ENCODE measurements at regions not wholly inside any gene's neighbourhood (a gene's known extent, or its start where the extent isn't known, plus 50 kb on each side); places are given as distances from the start of the nearest gene placed in this dataset.

DNA sequence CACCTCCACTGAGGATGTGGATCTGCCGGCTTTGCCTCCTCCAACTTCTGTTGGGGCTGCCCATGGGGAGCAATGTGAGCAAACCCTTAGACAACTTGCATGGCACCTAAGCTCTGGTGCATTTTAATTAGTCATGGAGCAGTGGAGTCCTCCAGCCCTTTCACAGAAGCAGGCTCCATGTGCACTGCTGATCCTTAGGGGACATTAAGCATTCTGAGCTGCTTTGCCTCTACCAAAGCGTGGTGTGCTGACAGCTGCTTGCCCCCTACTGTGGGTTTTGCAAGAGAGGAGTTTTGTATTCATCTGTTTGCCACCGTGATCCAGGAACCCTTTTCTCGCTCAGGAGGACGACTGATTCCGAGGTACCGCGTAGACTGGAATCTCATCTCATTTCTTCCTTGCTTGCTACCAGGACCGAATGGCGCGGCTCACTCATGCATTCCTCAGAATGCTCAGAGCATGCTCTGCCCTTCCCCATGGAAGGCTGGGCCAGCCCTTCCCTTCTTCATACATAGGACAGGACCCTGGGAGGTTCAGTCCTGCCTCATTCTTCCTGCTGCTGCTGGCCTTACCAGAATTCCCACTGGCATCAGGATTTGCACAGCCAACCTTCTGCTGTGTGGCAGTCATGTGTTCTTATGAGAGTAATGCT, 432.5 kb downstream of the GADD45G start:
- Histone ChIP-seq H3K36me3 (ENCODE audit: control insufficient read depth in 2 of 2, insufficient read depth in 1 of 2, low read length in 2 of 2) (no peaks in the 10 kb centered on the region), H3K9me3 (ENCODE audit: control insufficient read depth, insufficient read depth, low read depth, low read length) (no peaks in the 10 kb centered on the region), H3K4me1 (ENCODE audit: control insufficient read depth, insufficient read depth, low read length) (no peaks in the 10 kb centered on the region), H3K4me3 (ENCODE audit: low read depth, low read length) (no peak overlapping the region), H3K27ac (ENCODE audit: extremely low read depth, low read depth, low read length) (no peak overlapping the region)
- TF ChIP-seq, protein P1, sequence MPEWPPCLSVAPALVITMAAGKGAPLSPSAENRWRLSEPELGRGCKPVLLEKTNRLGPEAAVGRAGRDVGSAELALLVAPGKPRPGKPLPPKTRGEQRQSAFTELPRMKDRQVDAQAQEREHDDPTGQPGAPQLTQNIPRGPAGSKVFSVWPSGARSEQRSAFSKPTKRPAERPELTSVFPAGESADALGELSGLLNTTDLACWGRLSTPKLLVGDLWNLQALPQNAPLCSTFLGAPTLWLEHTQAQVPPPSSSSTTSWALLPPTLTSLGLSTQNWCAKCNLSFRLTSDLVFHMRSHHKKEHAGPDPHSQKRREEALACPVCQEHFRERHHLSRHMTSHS (tag by site-specific recombination; IDR thresholded peaks at IDR 0.05): no peak
- TF ChIP-seq, protein P2, sequence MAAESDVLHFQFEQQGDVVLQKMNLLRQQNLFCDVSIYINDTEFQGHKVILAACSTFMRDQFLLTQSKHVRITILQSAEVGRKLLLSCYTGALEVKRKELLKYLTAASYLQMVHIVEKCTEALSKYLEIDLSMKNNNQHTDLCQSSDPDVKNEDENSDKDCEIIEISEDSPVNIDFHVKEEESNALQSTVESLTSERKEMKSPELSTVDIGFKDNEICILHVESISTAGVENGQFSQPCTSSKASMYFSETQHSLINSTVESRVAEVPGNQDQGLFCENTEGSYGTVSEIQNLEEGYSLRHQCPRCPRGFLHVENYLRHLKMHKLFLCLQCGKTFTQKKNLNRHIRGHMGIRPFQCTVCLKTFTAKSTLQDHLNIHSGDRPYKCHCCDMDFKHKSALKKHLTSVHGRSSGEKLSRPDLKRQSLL (tag by site-specific recombination; IDR thresholded peaks at IDR 0.05): no peak
- TF ChIP-seq ZNF600 (tag by site-specific recombination; IDR thresholded peaks at IDR 0.05) (no peak), ZNF114 (tag by site-specific recombination; IDR thresholded peaks at IDR 0.05) (no peak), KLF10 (tag by site-specific recombination; IDR thresholded peaks at IDR 0.05) (no peak), ZNF768 (tag by site-specific recombination; IDR thresholded peaks at IDR 0.05) (no peak), ZNF624 (tag by site-specific recombination; IDR thresholded peaks at IDR 0.05) (no peak), ZXDB (tag by site-specific recombination; IDR thresholded peaks at IDR 0.05) (no peak)
- TF ChIP-seq, protein P3, sequence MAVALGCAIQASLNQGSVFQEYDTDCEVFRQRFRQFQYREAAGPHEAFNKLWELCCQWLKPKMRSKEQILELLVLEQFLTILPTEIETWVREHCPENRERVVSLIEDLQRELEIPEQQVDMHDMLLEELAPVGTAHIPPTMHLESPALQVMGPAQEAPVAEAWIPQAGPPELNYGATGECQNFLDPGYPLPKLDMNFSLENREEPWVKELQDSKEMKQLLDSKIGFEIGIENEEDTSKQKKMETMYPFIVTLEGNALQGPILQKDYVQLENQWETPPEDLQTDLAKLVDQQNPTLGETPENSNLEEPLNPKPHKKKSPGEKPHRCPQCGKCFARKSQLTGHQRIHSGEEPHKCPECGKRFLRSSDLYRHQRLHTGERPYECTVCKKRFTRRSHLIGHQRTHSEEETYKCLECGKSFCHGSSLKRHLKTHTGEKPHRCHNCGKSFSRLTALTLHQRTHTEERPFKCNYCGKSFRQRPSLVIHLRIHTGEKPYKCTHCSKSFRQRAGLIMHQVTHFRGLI (tag by site-specific recombination; IDR thresholded peaks at IDR 0.05): no peak
- TF ChIP-seq, protein P4, sequence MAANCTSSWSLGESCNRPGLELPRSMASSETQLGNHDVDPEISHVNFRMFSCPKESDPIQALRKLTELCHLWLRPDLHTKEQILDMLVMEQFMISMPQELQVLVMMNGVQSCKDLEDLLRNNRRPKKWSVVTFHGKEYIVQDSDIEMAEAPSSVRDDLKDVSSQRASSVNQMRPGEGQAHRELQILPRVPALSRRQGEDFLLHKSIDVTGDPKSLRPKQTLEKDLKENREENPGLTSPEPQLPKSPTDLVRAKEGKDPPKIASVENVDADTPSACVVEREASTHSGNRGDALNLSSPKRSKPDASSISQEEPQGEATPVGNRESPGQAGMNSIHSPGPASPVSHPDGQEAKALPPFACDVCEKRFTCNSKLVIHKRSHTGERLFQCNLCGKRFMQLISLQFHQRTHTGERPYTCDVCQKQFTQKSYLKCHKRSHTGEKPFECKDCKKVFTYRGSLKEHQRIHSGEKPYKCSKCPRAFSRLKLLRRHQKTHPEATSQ (tag by site-specific recombination; IDR thresholded peaks at IDR 0.05): no peak
- TF ChIP-seq, protein P5, sequence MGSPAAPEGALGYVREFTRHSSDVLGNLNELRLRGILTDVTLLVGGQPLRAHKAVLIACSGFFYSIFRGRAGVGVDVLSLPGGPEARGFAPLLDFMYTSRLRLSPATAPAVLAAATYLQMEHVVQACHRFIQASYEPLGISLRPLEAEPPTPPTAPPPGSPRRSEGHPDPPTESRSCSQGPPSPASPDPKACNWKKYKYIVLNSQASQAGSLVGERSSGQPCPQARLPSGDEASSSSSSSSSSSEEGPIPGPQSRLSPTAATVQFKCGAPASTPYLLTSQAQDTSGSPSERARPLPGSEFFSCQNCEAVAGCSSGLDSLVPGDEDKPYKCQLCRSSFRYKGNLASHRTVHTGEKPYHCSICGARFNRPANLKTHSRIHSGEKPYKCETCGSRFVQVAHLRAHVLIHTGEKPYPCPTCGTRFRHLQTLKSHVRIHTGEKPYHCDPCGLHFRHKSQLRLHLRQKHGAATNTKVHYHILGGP (tag by site-specific recombination; IDR thresholded peaks at IDR 0.05): no peak
- ChIA-PET CTCF (no interaction called here), POLR2A (no interaction called here)

DNA sequence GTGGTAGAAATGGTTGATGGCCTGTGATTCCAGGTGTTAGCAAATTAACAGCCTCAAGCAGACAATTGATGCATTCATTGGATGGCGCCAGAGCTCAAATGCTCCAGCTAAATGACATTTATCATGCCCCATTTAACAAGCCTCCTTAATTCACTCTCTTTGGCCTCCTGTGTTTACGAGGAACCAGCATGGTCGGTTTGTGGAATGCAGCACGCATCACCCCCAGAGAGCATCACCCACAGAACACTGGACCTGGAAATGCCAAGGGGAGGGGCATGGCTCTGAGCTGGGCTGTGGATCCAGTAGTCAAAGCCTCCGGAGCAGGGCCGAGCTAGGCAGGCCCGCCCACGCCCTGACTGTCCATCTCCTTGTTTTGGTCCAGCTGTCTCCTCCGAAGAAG, 434.0 kb downstream of the GADD45G start:
- POLR2A ChIA-PET: interaction anchor here (1.5 kb wide), 1 partner anchor 434 kb away, joined by 4 read pairs; the partner anchor contains the start of gene GADD45G
- TF ChIP-seq GLIS1 (tag by site-specific recombination; IDR thresholded peaks at IDR 0.05): peak; percentile 61
- TF ChIP-seq GFI1B (tag by site-specific recombination; IDR thresholded peaks at IDR 0.05): no peak
- Histone ChIP-seq H3K4me3 (ENCODE audit: low read depth, low read length) (no peak overlapping the region), H3K36me3 (ENCODE audit: control insufficient read depth in 2 of 2, insufficient read depth in 1 of 2, low read length in 2 of 2) (no peaks in the 10 kb centered on the region), H3K27ac (ENCODE audit: extremely low read depth, low read depth, low read length) (no peak overlapping the region), H3K9me3 (ENCODE audit: control insufficient read depth, insufficient read depth, low read depth, low read length) (no peaks in the 10 kb centered on the region), H3K4me1 (ENCODE audit: control insufficient read depth, insufficient read depth, low read length) (no peaks in the 10 kb centered on the region)
- CTCF ChIA-PET: no interaction called here

DNA sequence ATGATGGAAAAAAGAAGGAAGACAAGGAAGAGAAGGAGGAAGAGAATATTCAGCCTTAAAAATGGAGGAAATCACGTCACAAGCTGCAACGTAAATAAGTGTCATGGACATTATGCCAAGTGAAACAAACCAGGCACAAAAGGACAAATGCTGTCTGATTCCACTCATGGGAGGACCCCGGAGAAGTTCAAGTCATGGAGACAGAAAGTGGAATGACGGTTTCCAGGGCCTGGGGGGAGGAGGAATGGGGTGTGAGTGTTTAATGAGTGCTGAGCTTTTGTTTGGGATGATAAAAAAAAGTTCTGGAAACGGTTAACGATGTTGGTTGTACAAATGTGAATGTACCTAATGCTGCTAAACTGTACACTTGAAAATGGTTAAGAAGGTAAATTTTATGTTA, 439.5 kb downstream of the GADD45G start:
- H3K4me1 ChIP-seq (ENCODE audit: control insufficient read depth, insufficient read depth, low read length): no peaks in the 10 kb centered on the region
- TF ChIP-seq, protein P6, sequence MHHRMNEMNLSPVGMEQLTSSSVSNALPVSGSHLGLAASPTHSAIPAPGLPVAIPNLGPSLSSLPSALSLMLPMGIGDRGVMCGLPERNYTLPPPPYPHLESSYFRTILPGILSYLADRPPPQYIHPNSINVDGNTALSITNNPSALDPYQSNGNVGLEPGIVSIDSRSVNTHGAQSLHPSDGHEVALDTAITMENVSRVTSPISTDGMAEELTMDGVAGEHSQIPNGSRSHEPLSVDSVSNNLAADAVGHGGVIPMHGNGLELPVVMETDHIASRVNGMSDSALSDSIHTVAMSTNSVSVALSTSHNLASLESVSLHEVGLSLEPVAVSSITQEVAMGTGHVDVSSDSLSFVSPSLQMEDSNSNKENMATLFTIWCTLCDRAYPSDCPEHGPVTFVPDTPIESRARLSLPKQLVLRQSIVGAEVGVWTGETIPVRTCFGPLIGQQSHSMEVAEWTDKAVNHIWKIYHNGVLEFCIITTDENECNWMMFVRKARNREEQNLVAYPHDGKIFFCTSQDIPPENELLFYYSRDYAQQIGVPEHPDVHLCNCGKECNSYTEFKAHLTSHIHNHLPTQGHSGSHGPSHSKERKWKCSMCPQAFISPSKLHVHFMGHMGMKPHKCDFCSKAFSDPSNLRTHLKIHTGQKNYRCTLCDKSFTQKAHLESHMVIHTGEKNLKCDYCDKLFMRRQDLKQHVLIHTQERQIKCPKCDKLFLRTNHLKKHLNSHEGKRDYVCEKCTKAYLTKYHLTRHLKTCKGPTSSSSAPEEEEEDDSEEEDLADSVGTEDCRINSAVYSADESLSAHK (tag by site-specific recombination; IDR thresholded peaks at IDR 0.05): peak; percentile 74
- no peak for TF ChIP-seq ZFP69B (tag by site-specific recombination; IDR thresholded peaks at IDR 0.05)
- CTCF ChIA-PET: interaction anchor here (0.6 to 1.1 kb wide), 4 partner anchors 57 to 1865 kb away, joined by 3 to 4 read pairs (median 3); no protein-coding TSS in a partner anchor
- H3K4me3 ChIP-seq (ENCODE audit: low read depth, low read length): no peak overlapping the region
- POLR2A ChIA-PET: no interaction called here
- no peaks in the 10 kb centered on the region for H3K9me3 ChIP-seq (ENCODE audit: control insufficient read depth, insufficient read depth, low read depth, low read length)
- no peaks in the 10 kb centered on the region for H3K36me3 ChIP-seq (ENCODE audit: control insufficient read depth in 2 of 2, insufficient read depth in 1 of 2, low read length in 2 of 2)
- no peak overlapping the region for H3K27ac ChIP-seq (ENCODE audit: extremely low read depth, low read depth, low read length)
